Daoy (cell line): ENCODE measurements at regions not wholly inside any gene's neighbourhood (a gene's known extent, or its start where the extent isn't known, plus 50 kb on each side); places are given as distances from the start of the nearest gene placed in this dataset.
A peak's percentile ranks its signal among the peaks of the same experiment; 100 is the strongest.

Source experiments
- DNase-seq: peaks from one replicate; pipeline ENCODE4 v3.0.0-alpha.2; 2015; ENCODE audit warnings: low read depth

DNA sequence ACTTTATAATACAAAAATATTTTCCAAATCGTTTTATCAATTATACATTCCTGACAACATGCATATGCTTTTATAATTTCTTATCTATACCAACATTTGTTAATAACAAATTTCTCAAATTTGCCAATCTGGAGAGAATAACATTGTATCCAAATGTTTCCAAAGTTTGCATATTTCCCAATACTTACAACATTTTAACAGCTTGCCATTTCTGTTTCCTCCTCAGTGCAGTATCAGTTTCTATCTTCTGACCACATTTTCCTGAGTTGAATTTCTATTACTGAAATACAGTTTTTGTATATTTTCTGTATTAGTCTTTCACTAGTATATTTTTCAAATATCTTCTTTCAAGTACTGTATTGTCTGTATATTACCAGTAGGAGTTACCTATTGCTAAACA, 1594.3 kb downstream of the PLA2G4A start:
- DNase-seq = no peak

DNA sequence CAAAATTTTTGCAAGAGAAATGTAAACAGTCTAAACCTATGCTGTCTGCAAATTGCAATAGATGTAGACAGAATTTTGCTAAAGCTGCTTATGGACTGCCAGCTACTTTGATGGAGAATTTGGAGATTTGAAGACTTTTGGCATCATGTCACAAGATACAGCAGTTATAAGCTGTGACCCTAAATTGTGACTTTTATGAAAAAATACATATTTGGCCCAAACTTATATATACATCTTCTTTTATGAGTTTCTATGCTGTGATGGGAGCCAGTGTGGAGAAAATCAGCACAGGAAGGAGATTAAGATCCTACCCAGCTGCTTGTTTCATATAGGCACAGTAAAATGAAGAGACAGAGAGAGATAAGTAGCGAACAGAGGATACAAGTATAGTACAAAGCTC, 1595.4 kb downstream of the PLA2G4A start:
- no peak for DNase-seq

DNA sequence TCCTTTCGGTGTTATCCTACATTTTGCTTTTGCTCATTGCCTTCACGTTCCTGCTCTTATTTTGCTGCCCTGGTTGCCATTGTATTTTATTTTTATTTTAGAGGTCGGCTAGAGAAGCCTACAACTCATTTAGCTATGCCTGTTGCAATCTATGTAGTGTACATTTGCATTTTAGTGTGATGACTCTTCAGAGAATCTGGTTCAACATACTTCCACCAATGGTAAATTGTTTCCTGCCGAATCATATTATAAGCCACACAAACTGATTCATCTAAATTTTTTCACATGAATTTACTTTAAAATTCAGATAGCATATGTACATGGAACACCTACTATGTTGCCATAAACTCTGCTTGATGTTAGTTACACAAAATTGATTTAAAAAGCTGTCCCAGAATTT, 1596.9 kb downstream of the PLA2G4A start:
- DNase-seq = peak; percentile 8

GRCh38 chr1:188426561-188426960, 1597.8 kb downstream of the PLA2G4A start:
- no peak for DNase-seq

DNA sequence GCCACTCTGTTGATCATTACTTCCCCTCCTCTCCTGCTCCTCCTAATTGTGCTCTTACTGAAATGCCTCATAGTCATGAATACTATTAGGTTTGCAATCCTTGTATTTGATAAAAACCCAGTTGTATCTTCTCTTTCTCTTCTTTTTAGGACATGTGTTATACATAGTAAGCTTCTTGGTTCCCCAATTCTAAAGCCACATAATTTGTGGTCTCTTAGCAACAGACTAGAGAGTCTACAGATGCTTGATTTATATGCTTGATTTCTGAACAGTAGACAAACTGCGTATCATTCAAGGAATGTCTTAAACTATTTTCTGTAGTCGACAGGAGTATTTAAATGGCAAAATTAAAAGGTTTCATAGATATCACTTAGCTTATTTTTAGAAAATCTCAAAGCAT, 1598.9 kb downstream of the PLA2G4A start:
- DNase-seq = no peak

- DNase-seq = no peak
These were observed 1600.6 kb downstream of the PLA2G4A start for GRCh38 chr1:188429386-188429785.

- no peak for DNase-seq
These were observed 1603.7 kb downstream of the PLA2G4A start for GRCh38 chr1:188432427-188432826.

- DNase-seq = no peak
These were observed 1604.7 kb downstream of the PLA2G4A start for GRCh38 chr1:188433425-188433824.

- no peak for DNase-seq
These were observed 1615.8 kb downstream of the PLA2G4A start for GRCh38 chr1:188444526-188444925.

GRCh38 chr1:188462837-188463236, 1634.1 kb downstream of the PLA2G4A start:
- no peak for DNase-seq

GRCh38 chr1:188463919-188464318, 1635.2 kb downstream of the PLA2G4A start:
- no peak for DNase-seq

GRCh38 chr1:188466539-188466938, 1637.8 kb downstream of the PLA2G4A start:
- no peak for DNase-seq

DNA sequence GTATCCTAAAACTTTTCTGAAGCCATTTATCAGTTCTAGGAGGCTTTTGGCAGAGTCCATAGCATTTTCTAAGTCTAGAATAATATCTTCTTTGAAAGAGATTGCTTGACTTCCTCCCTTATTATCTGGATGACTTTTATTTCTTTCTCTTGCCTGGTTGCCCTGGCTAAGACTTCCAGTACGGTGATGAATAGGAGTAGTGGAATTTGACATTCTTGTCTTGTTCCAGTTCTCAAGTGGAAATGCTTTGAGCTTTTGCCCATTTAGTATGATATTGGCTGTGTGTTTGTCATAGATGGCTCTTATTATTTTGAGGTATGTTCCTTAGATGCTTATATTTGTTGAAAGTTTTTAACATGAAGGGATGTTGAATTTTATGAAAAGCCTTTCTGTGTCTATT, 1647.9 kb downstream of the PLA2G4A start:
- no peak for DNase-seq

DNA sequence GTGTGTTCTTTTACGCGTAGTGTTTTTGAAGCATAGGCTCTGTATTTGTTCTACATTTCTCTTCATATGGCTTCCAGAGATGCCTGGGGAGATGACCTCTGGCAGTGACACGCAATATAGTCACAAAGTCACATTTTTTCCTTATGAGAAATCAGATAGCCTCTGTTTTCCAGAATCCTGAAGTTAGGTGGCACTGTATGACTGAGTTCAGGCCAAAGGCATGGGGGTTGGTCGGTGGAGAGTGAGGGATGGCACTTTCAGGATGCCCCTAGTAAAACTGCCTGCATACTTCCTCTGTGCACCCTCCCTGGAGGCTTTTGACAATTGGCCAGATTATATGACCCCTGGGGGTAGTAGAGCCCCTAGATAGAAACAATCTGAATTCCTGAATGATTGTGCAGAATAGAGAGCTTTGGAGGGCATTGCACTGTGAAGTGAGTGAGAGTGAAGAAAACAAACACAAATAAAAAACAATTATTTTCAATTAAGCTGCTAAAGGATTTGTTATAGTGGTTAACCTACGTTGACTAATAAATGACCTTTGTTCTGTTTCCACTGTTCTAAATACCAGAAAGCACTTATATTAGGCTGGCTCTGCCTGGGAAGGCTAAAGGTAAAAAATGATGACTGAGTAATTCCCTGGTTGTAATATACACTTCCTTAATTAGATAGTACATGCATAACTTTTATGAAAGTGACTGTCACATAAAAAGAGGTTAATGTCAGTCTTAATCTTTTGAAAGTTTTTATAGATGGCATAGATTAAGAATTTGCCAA, 1660.8 kb downstream of the PLA2G4A start:
- peak; percentile 52 for DNase-seq

DNA sequence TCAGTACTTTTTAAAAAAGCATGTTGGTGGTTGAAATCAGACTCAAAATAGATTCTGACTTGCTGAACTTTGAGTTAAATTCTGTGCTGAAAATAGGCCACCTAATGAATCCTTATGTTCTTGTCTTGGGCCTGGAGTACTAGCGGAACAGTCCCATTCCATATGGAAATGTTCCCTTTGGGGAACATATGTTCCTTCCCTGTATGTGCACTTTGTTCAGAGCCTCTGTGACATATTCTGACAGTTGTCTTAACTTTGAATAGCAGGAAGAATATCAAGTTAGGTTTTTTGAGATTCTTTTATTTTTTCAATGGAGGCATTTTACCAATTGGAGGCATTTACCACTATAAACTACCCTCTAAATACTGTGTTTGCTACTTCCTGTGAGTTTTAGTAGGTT, 1667.8 kb downstream of the PLA2G4A start:
- DNase-seq = no peak

- DNase-seq = no peak
These were observed 1668.3 kb downstream of the PLA2G4A start for GRCh38 chr1:188497020-188497419.

GRCh38 chr1:188499690-188500089, 1670.9 kb downstream of the PLA2G4A start:
- DNase-seq = no peak

- no peak for DNase-seq
These were observed 1686.2 kb downstream of the PLA2G4A start for GRCh38 chr1:188514917-188515316.

- no peak for DNase-seq
These were observed 1688.4 kb downstream of the PLA2G4A start for GRCh38 chr1:188517139-188517538.

- DNase-seq = no peak
These were observed 1722.4 kb downstream of the PLA2G4A start for GRCh38 chr1:188551176-188551575.

GRCh38 chr1:188557053-188557452, 1728.3 kb downstream of the PLA2G4A start:
- no peak for DNase-seq

DNA sequence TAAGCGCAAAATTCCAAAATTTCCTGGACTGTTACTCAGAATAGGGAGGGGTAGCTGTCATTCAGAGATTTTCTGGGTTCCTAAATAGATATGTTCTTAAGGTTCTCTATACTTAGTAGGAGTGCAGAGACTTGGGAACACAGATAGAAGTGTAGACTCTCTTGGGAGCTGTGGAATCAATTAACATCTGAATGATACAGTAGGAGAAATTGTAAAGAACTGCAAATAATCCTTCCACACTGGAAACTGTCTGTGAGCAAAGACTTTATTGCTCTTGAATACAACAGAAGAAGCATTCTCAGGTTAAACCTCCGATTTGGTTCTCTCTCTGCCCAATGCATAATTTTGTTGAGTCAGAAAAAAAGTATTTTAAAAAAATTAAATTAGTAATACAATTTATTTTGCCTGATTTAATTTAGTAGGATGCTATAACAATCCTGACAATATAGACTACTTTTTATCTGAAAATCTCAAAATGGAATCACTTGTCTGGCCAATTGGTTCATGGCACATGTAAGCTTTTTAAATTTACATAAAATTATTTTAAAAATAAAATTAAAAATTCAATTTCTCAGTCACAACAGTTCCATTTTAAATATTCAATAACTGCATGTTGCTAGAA, 1754.3 kb downstream of the PLA2G4A start:
- no peak for DNase-seq

DNA sequence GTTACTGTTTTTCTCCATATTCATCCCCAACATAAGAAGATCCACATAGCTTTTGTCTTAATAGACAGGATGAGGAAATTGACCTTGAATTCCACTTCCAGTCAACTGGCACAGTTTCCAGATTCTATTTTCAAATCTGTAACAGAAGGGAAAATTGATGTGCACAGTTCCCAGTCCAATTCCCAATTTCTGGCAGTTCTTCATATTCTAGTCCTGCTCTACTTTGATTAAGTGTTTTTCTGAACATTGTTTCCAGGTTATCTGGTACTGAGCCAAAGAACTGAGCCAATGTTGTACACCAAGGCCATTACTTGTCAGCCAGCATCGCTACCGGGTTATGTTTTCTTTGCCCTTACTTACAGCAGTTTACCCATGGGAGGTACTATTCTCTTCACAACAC, 1755.4 kb downstream of the PLA2G4A start:
- no peak for DNase-seq

GRCh38 chr1:188590641-188591040, 1761.9 kb downstream of the PLA2G4A start:
- no peak for DNase-seq
